DMS153 treated with DMSO at 0.1 percent for 48 hours (cell line): ENCODE measurements at regions not wholly inside any gene's neighbourhood (a gene's known extent, or its start where the extent isn't known, plus 50 kb on each side); places are given as distances from the start of the nearest gene placed in this dataset.
"Not testable (repeated sequence)": the region's sequence is repeated elsewhere in the genome, so short reads cannot be mapped to it uniquely, and the experiment has no call there.

Experiments used
- DNase-seq: peaks from one replicate; lab custom pipeline; 2025; ENCODE audit not compliant: unreplicated experiment; lab: John Stamatoyannopoulos, UW

- not testable (repeated sequence) for DNase-seq
These were observed 280.1 kb upstream of the FRG2C start for GRCh38 chr3:75384016-75384415.

- DNase-seq = not testable (repeated sequence)
These were observed 275.5 kb upstream of the FRG2C start for GRCh38 chr3:75388486-75389124.

GRCh38 chr3:75393288-75393694 is 270.8 kb upstream of the FRG2C start:
- DNase-seq = not testable (repeated sequence)

- DNase-seq = not testable (repeated sequence)
These were observed 270.0 kb upstream of the FRG2C start for GRCh38 chr3:75394102-75394501.

- DNase-seq = not testable (repeated sequence)
These were observed 269.4 kb upstream of the FRG2C start for GRCh38 chr3:75394562-75395360.

- no peak for DNase-seq
These were observed 268.4 kb upstream of the FRG2C start for GRCh38 chr3:75395580-75396315.

GRCh38 chr3:75396316-75396802 is 267.8 kb upstream of the FRG2C start:
- DNase-seq = no peak

GRCh38 chr3:75397486-75397885 is 266.6 kb upstream of the FRG2C start:
- DNase-seq = not testable (repeated sequence)

- DNase-seq = not testable (repeated sequence)
These were observed 241.8 kb upstream of the FRG2C start for GRCh38 chr3:75422101-75422945.

GRCh38 chr3:75425379-75425778 is 238.7 kb upstream of the FRG2C start:
- not testable (repeated sequence) for DNase-seq

- not testable (repeated sequence) for DNase-seq
These were observed 236.6 kb upstream of the FRG2C start for GRCh38 chr3:75427486-75427885.

GRCh38 chr3:75427906-75428305 is 236.2 kb upstream of the FRG2C start:
- DNase-seq = not testable (repeated sequence)

- not testable (repeated sequence) for DNase-seq
These were observed 234.4 kb upstream of the FRG2C start for GRCh38 chr3:75429561-75430220.

- not testable (repeated sequence) for DNase-seq
These were observed 233.7 kb upstream of the FRG2C start for GRCh38 chr3:75430406-75430805.

- DNase-seq = not testable (repeated sequence)
These were observed 233.0 kb upstream of the FRG2C start for GRCh38 chr3:75431120-75431519.

- DNase-seq = not testable (repeated sequence)
These were observed 231.7 kb upstream of the FRG2C start for GRCh38 chr3:75432466-75432865.

GRCh38 chr3:75432885-75433284 is 231.2 kb upstream of the FRG2C start:
- not testable (repeated sequence) for DNase-seq

GRCh38 chr3:75433295-75433694 is 230.8 kb upstream of the FRG2C start:
- DNase-seq = not testable (repeated sequence)

GRCh38 chr3:75434276-75434912 is 229.7 kb upstream of the FRG2C start:
- DNase-seq = not testable (repeated sequence)
